OCI-LY3 (cell line): ENCODE measurements at regions not wholly inside any gene's neighbourhood (a gene's known extent, or its start where the extent isn't known, plus 50 kb on each side); places are given as distances from the start of the nearest gene placed in this dataset.
A peak's percentile ranks its signal among the peaks of the same experiment; 100 is the strongest.

Source experiments
- H2AFZ ChIP-seq: fragments of 200-600, 300-600 bp; shearing (Covaris generic); 2 replicates; pipeline ENCODE4 v1.6.0; 2014; ENCODE audit warnings: antibody characterized with exemption, low read depth, low read length
- H3K27ac ChIP-seq: fragments of 200-600, 300-600 bp; sonication (generic); 2 replicates; pipeline ENCODE4 v1.5.1; 2014; ENCODE audit warnings: mild to moderate bottlenecking, low read length, moderate library complexity, mixed read lengths
- H3K27me3 ChIP-seq: fragments of 200-600, 300-600 bp; sonication (generic); 2 replicates; pipeline ENCODE4 v1.6.1; 2014; ENCODE audit warnings: low read depth, low read length, mixed read lengths
- H3K36me3 ChIP-seq: fragments of 200-600, 300-600 bp; sonication (generic); replicated peaks from 2 replicates; pipeline ENCODE3; 2014; ENCODE audit warnings: low read depth, low read length, mixed read lengths
- H3K4me1 ChIP-seq: fragments of 300-600, 200-600 bp; sonication (generic); 2 replicates; pipeline ENCODE4 v1.6.1; 2014; ENCODE audit warnings: low read length, mixed read lengths
- H3K4me2 ChIP-seq: fragments of 200-600, 300-600 bp; sonication (generic); 2 replicates; pipeline ENCODE4 v1.6.1; 2014; ENCODE audit warnings: low read length, mixed read lengths
- H3K4me3 ChIP-seq: fragments of 300-600, 200-600 bp; sonication (generic); 2 replicates; pipeline ENCODE4 v1.5.1; 2014; ENCODE audit warnings: antibody characterized with exemption, mild to moderate bottlenecking, low read length, moderate library complexity
- H3K79me2 ChIP-seq: fragments of 300-600, 200-600 bp; shearing (Covaris generic); 2 replicates; pipeline ENCODE4 v1.6.1; 2014; ENCODE audit warnings: mild to moderate bottlenecking, low read length, mixed read lengths
- H3K9ac ChIP-seq: fragments of 300-600, 200-600 bp; shearing (Covaris generic); 2 replicates; pipeline ENCODE4 v1.6.0; 2014; ENCODE audit warnings: mild to moderate bottlenecking, low read length, moderate library complexity
- H3K9me3 ChIP-seq: fragments of 200-600, 300-600 bp; shearing (Covaris generic); 2 replicates; pipeline ENCODE4 v1.6.1; 2014; ENCODE audit warnings: low read length, mixed read lengths; ENCODE audit not compliant: insufficient read depth
- H4K20me1 ChIP-seq: fragments of 200-600, 300-600 bp; sonication (generic); 2 replicates; pipeline ENCODE4 v1.6.1; 2016; ENCODE audit warnings: low read length, mixed read lengths; ENCODE audit not compliant: insufficient read depth
- CTCF ChIP-seq: fragments of 200-600, 300-600 bp; sonication (generic); IDR thresholded peaks from 2 replicates; pipeline ENCODE4 v1.5.1; 2014; ENCODE audit warnings: antibody characterized with exemption, low read length, low read depth
- EZH2phosphoT487 ChIP-seq: fragments of 200-600 bp; shearing (Covaris generic); IDR thresholded peaks from 2 replicates; pipeline ENCODE4 v1.6.1; 2018; ENCODE audit warnings: antibody characterized with exemption, mixed run types, low read depth

DNA sequence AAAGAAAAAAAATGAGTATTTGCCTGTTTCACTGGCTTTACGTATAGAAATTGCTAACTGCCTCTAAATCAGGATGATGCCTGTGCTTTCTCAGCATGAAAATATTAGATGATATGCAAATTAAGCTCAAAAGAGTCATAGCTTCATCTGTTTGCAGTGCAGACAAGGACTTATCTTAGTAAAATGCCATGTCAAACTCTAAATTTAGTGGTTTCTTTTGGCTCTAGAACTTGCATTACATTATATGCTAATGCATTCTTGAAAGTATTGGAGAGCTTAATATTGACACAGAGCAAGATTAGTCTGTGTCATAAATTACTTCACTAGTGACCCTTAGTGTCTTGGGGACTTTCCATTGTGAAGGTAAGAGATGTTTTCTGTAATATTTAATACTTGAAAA, 1109.1 kb upstream of the NRXN1 start:
- Histone ChIP-seq H3K27ac (no peak overlapping the region), H3K79me2 (no peaks in the 10 kb centered on the region), H3K4me2 (no peak overlapping the region), H4K20me1 (no peaks in the 10 kb centered on the region), H3K9me3 (no peaks in the 10 kb centered on the region), H3K4me1 (no peaks in the 10 kb centered on the region), H3K27me3 (no peaks in the 10 kb centered on the region), H3K36me3 (no peaks in the 10 kb centered on the region), H3K9ac (no peak overlapping the region), H3K4me3 (no peak overlapping the region), H2AFZ (no peak overlapping the region)
- TF ChIP-seq EZH2phosphoT487, result no peak
- TF ChIP-seq CTCF, result no peak

- H2AFZ ChIP-seq, result no peak overlapping the region
- H3K9ac ChIP-seq, result no peak overlapping the region
- no peaks in the 10 kb centered on the region for H3K4me1 ChIP-seq
- no peaks in the 10 kb centered on the region for H3K27me3 ChIP-seq
- no peaks in the 10 kb centered on the region for H3K9me3 ChIP-seq
- H3K27ac ChIP-seq, result no peak overlapping the region
- H3K4me3 ChIP-seq, result no peak overlapping the region
- no peaks in the 10 kb centered on the region for H3K79me2 ChIP-seq
- H3K4me2 ChIP-seq, result no peak overlapping the region
- H4K20me1 ChIP-seq, result no peaks in the 10 kb centered on the region
- TF ChIP-seq EZH2phosphoT487, result no peak
- H3K36me3 ChIP-seq, result no peaks in the 10 kb centered on the region
Measured at GRCh38 chr2:52139241-52139640, 1107.3 kb upstream of the NRXN1 start.

- H3K27ac ChIP-seq, result no peak overlapping the region
- H3K79me2 ChIP-seq, result no peaks in the 10 kb centered on the region
- TF ChIP-seq CTCF (no peak), EZH2phosphoT487 (no peak)
- no peak overlapping the region for H2AFZ ChIP-seq
- no peak overlapping the region for H3K9ac ChIP-seq
- H3K4me1 ChIP-seq, result no peaks in the 10 kb centered on the region
- peaks cover 11% of the 10 kb centered on the region; the same call in 1 of the 2 replicates for H3K9me3 ChIP-seq
- no peaks in the 10 kb centered on the region for H3K27me3 ChIP-seq
- no peaks in the 10 kb centered on the region for H4K20me1 ChIP-seq
- H3K4me2 ChIP-seq, result no peak overlapping the region
- no peaks in the 10 kb centered on the region for H3K36me3 ChIP-seq
- H3K4me3 ChIP-seq, result no peak overlapping the region
Measured at GRCh38 chr2:52135235-52135634, 1103.3 kb upstream of the NRXN1 start.

- H3K4me1 ChIP-seq, result no peaks in the 10 kb centered on the region
- no peak overlapping the region for H3K4me2 ChIP-seq
- H3K79me2 ChIP-seq, result no peaks in the 10 kb centered on the region
- no peaks in the 10 kb centered on the region for H3K27me3 ChIP-seq
- H3K4me3 ChIP-seq, result no peak overlapping the region
- H3K9ac ChIP-seq, result no peak overlapping the region
- no peak overlapping the region for H3K27ac ChIP-seq
- TF ChIP-seq EZH2phosphoT487 (no peak), CTCF (no peak)
- H3K9me3 ChIP-seq, result peaks cover 11% of the 10 kb centered on the region; the same call in 1 of the 2 replicates
- H4K20me1 ChIP-seq, result no peaks in the 10 kb centered on the region
- no peaks in the 10 kb centered on the region for H3K36me3 ChIP-seq
- H2AFZ ChIP-seq, result peak overlapping the region; percentile 18; the same call in 1 of the 2 replicates
Measured at GRCh38 chr2:52128081-52128480, 1096.1 kb upstream of the NRXN1 start.

- Histone ChIP-seq H3K9me3 (peaks cover 11% of the 10 kb centered on the region; the same call in 1 of the 2 replicates), H3K79me2 (no peaks in the 10 kb centered on the region), H3K27me3 (no peaks in the 10 kb centered on the region), H2AFZ (no peak overlapping the region), H3K9ac (no peak overlapping the region), H3K4me3 (no peak overlapping the region), H3K36me3 (no peaks in the 10 kb centered on the region), H4K20me1 (no peaks in the 10 kb centered on the region), H3K4me1 (no peaks in the 10 kb centered on the region), H3K4me2 (no peak overlapping the region), H3K27ac (no peak overlapping the region)
- TF ChIP-seq CTCF (no peak), EZH2phosphoT487 (no peak)
Measured at GRCh38 chr2:52127527-52127926, 1095.6 kb upstream of the NRXN1 start.
